GM08714 (cell line): ENCODE measurements at regions not wholly inside any gene's neighbourhood (a gene's known extent, or its start where the extent isn't known, plus 50 kb on each side); places are given as distances from the start of the nearest gene placed in this dataset.

Source experiments
- H3K4me3 ChIP-seq: fragments of 200-500 bp; sonication (Bioruptor generic); 2 replicates; pipeline ENCODE4 v1.5.1; 2014; ENCODE audit warnings: mild to moderate bottlenecking, low read length, inconsistent platforms
- ZNF274 ChIP-seq: IDR thresholded peaks from 2 replicates; pipeline ENCODE4 v1.6.1; 2012; ENCODE audit warnings: mild to moderate bottlenecking, low read depth, low read length

DNA sequence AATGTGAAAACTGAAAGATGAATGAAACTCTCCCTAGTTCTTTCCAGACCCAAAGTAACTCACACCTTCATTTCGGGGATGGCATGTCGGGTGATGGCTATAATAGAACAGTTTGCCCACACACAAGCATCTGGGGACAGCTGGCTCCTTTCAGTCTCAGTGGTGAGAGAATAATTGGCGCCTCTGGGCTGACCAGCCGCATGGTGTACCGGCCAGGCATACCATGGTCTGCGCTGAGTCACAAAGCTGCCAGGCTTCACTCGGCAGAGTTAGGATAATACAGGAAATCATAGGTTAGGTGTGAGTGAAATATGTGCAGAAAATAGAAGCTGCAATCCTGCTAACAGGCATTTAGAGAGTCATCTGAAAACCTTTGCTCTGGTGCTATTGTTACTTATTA lies 80.4 kb upstream of the IGF1R start:
- TF ChIP-seq ZNF274 = no peak
- H3K4me3 ChIP-seq = no peak overlapping the region

DNA sequence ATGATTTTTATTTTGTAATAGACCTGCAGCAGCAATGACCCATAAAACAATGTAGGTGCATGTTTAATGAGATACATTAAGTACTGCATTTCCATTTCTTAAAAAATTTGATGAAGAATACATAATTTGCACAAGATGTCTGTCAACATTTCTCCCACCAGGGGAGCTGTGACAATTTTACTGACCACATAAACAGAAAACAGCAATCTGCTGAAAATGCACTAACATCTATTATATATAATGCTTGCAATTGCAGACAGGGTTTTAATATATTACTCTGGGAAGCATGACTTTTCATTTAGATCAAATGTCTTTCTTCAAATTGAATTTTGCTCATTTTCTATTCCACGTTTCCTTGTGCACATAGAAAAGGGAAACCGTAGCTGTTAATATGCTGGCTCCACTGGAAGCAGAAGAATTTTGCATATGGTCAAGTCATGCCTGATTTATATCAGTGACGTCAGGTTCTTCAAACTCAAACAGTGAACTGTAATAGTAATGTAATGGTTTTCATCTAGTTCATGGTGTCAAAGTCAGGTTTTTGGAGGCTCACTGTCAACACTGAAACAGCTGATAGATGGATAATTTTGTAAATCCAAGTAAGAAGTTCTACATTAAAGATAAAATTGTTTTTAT lies 79.8 kb upstream of the IGF1R start:
- no peak for TF ChIP-seq ZNF274
- no peak overlapping the region for H3K4me3 ChIP-seq

DNA sequence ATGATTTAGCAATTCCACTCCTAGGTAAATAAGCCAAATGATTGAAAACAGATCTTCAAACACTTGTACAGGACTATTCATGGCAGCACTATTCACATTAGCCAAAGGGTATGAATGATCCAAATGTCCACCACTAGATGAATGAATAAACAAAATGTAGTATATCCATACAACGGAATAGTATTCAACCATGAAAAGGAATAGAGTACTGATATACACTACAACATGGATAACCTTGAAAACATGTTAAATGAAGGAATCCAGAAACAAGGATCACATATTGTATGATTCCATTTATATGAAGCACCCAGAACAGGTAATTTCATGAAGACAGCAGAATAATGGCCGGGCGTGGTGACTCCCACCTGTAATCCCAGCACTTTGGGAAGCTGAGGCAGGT lies 78.2 kb upstream of the IGF1R start:
- H3K4me3 ChIP-seq = no peak overlapping the region
- no peak for TF ChIP-seq ZNF274

DNA sequence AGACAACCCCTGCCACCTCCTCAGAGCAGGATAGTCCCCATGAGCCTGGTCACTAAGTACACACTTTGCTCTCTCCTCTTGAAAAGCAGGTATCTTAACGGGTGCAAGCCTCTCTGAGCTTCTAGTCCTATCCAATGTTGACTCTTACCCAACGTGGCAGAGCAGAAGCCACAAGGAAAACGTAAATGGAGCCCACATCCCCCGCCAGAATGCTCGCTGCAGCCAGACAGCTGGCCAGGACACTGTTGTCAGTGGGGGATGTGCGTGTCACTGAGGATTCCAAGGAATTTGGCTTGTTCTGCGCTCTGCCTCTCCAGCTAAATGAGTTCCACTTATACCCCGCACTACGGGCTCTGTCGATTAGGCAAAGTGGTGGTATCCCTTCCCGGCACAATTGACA lies 67.8 kb upstream of the IGF1R start:
- no peak overlapping the region for H3K4me3 ChIP-seq
- TF ChIP-seq ZNF274 = no peak

DNA sequence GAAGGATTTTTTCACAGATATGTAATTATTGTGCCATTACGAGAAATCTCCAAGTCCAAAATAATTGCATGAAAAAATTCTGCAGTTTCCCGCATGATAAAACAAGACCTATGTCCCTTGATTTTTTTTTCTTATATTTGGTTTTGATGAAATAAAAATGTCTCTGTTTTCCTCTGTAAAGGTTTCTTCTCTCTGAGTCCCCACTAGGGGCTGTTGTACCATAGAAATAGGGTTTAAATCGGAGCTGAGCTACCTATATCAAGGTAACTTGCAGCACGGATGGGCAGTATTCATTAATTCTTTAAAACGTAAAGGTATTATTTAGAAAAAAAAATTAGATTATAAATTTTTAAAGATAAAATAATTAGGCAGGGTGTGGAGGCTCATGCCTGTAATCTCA lies 66.6 kb upstream of the IGF1R start:
- no peak for TF ChIP-seq ZNF274
- H3K4me3 ChIP-seq = no peak overlapping the region

DNA sequence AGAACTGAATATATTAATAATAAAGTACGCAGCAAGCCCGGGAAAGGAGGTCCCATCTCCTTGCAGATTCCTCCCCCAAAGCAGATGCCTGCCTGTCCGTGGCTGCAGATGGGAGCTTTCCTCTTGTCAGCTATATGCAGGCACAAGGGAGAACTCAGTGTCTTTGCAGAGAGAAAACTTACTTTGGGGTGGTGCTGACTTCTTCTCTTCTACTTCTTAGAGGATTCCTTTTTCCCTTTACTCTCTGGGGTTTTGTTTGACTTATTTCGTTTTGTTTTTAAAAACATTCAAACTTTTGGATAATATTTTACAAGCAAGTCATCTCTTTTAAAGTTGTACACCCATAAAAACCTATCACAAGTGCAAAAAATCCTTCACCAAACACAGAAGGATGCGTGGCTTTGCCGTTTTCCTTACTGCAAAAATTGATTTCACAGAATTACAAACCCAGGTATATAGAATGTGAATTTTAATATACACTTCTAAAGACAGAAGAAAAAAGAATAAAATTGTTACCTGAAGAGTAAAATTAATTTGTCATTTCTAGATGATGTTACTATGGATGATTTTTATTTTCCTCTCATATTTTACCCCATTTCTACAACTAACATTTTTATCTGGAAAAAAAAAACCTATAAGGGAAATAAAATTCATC lies 65.3 kb upstream of the IGF1R start:
- no peak overlapping the region for H3K4me3 ChIP-seq
- TF ChIP-seq ZNF274 = no peak

DNA sequence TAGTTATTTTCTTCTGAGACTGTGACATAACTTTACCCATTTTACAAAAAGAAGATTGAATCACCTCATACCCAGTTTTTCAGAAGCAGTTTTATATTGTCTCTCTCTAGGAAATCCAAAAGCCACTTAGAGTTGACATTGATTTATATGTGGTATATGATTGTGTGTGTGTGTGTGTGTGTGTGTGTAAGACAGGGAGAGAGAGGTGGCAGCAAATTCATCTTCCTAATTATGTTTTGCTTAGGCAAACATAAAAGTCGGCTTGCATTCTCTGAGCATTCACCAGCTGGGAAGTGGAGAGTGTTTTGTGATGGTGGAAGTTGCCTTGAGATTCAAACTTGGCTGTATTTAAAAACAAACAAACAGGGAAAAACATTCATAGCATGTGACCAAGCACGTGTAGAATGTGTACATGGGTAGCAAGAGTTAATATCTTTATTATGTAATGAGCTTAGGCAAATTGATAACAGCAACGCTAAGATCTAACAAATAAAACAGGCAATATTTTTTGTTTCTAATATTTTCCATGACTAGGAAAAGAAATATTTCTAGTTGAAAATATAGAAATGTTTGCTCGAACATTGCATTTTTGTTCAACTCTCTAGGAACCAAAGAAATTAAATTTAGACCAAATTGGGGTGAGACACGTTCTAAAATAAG lies 64.4 kb upstream of the IGF1R start:
- H3K4me3 ChIP-seq = no peak overlapping the region
- no peak for TF ChIP-seq ZNF274

DNA sequence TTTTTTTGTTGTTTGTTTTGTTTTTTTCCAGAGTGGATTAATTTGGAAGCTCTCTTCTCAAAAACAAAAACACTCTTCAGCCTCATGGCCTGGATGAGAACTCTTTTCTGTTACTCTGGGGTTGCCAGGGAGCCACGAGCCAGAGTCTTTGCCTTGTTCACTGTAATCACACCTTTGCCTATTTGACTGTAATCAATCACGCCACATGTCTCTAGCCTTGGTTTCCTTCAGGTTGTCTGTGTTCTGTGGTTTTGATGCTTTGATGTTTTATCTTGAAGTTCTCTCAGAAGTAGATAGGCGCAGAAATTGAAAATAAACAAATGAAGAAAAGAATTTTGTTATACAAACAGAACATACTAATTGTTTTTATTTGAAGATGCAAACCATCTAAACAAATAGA lies 62.3 kb upstream of the IGF1R start:
- no peak for TF ChIP-seq ZNF274
- no peak overlapping the region for H3K4me3 ChIP-seq

DNA sequence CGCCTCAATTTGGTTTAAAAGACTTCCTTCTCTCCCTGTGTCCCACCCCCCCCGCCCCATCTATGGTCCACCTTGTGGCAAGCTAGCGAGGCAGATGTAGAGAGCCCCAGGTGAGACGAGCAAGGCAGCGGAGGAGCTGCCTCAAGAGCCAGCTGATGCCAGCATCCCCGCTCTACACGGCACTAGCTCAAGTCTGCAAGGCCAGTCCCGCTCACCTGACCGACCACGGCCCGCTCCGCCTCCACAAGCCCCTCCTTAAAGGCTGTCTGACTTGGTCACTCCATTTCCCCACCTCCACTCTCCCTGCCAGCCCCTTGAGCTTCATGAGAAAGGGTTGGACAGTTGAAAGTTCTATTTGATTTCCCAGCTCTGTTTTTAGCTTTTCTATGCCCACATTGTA lies 56.2 kb upstream of the IGF1R start:
- no peak for TF ChIP-seq ZNF274
- no peak overlapping the region for H3K4me3 ChIP-seq

DNA sequence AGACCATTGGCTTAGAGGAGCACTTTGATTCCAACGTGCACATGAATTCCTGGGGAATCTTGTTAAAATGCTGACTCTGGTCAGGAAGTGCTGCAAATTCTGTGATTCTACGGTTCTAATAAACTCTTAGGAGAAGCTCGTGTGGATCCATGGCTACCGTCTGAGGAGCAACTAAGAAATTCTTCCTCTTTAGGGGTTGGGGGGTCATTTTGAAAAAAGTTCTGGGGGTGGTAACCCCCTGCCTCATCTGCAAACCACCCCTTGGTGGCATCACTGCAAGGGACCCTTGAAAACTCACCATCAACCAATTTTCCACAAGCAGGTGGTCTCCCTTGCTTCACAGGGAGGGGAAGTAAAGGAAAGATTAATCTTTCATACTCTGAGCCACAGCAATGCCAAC lies 52.2 kb upstream of the IGF1R start:
- no peak for TF ChIP-seq ZNF274
- H3K4me3 ChIP-seq = no peak overlapping the region

DNA sequence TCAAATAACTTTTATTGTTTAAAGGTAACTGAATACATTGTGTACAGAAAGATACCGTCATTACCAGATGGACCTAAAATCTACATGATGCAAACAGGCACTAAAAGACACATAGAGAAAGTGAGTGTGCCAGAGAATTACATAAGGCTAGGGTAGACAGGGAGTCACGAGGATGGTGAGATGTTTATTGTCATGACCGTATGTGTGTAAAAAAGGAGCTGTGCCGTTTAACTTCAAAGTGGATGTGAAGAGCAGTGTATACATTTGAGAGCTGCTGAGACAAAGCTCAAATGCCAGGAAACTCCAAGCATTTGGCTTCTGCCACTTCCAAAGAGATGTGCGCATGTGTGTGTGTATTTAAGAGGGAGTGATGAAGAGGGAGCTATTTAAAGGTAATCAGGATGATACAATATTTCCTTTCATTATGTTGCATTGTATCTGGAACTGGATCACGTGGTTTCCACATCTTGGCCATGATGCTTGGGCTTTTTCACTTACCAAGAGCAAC lies 51.4 kb upstream of the IGF1R start:
- TF ChIP-seq ZNF274 = no peak
- H3K4me3 ChIP-seq = no peak overlapping the region

DNA sequence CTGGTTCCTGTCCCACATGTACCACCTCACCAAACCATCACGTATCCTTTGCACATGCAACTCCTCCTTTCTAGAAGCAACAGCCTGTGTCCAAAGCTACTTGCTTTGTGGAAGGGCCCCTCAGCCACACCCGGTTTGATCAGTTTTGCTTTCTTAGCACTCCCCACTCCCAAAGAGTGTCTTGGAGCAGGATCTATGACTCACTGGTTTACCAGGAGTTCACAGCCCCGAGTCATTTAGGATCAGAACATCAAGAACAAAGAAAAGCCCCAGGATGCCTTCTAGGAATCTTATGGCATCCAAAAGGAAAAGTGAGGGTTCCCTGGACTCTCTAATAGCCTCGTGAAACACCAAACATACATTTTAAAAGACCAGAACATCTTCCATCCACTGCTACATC lies 50.7 kb upstream of the IGF1R start:
- H3K4me3 ChIP-seq = no peak overlapping the region
- no peak for TF ChIP-seq ZNF274
